ENCODE measurements at regions not wholly inside any gene's neighbourhood (a gene's known extent, or its start where the extent isn't known, plus 50 kb on each side); places are given as distances from the start of the nearest gene placed in this dataset.

DNA sequence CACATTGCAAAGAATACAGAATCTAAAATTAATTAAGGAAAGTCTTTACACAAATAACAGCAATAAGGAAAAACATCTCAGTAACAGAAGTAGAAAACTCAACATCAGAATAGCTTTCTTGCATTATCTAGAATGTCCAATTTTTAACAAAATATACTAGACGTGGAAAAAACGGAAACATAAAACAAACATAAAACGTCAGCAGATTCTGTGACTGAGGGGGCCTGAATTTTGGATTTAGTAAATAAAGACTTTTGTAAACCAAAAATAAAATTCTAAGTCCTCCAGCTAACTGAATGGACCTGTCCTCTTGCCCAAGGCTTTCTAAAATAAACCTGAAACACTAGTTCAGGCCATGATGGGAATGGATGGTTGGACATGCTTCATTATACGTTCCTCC is 773.5 kb upstream of the LRRTM1 start:
- POLR2A ChIA-PET = no interaction called here
- CTCF ChIA-PET = no interaction called here
- TF ChIP-seq, protein P1, sequence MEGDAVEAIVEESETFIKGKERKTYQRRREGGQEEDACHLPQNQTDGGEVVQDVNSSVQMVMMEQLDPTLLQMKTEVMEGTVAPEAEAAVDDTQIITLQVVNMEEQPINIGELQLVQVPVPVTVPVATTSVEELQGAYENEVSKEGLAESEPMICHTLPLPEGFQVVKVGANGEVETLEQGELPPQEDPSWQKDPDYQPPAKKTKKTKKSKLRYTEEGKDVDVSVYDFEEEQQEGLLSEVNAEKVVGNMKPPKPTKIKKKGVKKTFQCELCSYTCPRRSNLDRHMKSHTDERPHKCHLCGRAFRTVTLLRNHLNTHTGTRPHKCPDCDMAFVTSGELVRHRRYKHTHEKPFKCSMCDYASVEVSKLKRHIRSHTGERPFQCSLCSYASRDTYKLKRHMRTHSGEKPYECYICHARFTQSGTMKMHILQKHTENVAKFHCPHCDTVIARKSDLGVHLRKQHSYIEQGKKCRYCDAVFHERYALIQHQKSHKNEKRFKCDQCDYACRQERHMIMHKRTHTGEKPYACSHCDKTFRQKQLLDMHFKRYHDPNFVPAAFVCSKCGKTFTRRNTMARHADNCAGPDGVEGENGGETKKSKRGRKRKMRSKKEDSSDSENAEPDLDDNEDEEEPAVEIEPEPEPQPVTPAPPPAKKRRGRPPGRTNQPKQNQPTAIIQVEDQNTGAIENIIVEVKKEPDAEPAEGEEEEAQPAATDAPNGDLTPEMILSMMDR (IDR thresholded peaks at IDR 0.05) = no peak

DNA sequence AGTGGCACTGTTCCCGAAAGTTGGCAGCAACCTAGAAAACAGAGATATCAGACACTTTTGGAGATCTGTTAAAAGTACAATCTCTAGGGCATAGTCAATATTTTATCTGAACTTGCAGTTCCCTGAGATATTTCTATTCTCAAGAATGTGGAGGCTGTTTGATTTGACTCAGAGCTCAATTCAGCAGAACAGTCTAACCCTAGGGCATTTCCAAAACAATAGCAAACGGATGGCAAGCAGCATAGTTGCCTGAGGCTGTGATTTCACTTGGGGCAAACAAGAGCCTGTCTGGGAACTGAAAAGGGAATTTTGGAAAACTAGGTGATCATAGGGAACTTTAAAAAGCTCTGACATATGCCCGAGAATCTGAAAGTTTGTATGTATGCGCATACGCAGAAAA is 772.8 kb upstream of the LRRTM1 start:
- peaks cover 3% of the 10 kb centered on the region for H3K9me3 Mint-ChIP-seq
- intact Hi-C loops (cut with micrococcal nuclease) = no loop called here
- no peak for DNase-seq
- H3K4me1 Mint-ChIP-seq (ENCODE audit: low read depth) = no peaks in the 10 kb centered on the region
- H3K4me3 Mint-ChIP-seq = no peak overlapping the region
- H3K27ac Mint-ChIP-seq = no peak overlapping the region
- POLR2A ChIA-PET = no interaction called here
- CTCF ChIA-PET = no interaction called here
- no peak for ATAC-seq
- TF ChIP-seq, protein P1 (IDR thresholded peaks at IDR 0.05) = no peak
- H3K27me3 Mint-ChIP-seq = no peaks in the 10 kb centered on the region
- H3K36me3 Mint-ChIP-seq (ENCODE audit: low read depth) = no peaks in the 10 kb centered on the region

More for the DNA sequence above, 773.5 kb upstream of the LRRTM1 start:
- ATAC-seq = no peak
- Mint-ChIP-seq H3K27ac (no peak overlapping the region), H3K4me1 (ENCODE audit: low read depth) (no peaks in the 10 kb centered on the region), H3K9me3 (peaks cover 5% of the 10 kb centered on the region), H3K27me3 (no peaks in the 10 kb centered on the region), H3K4me3 (no peak overlapping the region), H3K36me3 (ENCODE audit: low read depth) (no peaks in the 10 kb centered on the region)
- intact Hi-C loops (cut with micrococcal nuclease) = no loop called here
- DNase-seq = no peak

DNA sequence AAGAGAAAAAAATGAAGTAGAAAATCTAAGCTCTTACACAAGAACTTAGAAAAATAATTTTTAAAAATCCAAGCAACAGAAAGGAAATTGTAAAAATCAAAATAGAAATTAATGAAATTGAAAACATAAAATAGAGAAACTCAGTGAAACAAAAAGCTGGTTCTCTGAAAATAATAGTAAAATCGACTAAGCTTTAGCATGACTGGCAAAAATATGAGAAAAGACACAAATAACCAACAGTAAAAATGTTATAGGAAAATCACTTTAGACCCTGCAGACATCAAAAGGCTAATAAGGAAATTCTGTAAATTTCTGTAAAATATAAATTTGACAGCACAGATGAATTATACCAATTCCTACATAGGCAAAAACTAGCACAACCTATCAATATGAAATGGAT is 768.9 kb upstream of the LRRTM1 start:
- Mint-ChIP-seq H3K27ac (no peak overlapping the region), H3K27me3 (no peaks in the 10 kb centered on the region), H3K36me3 (ENCODE audit: low read depth) (no peaks in the 10 kb centered on the region), H3K9me3 (peaks cover 3% of the 10 kb centered on the region), H3K4me1 (ENCODE audit: low read depth) (no peaks in the 10 kb centered on the region), H3K4me3 (no peak overlapping the region)
- CTCF ChIA-PET = no interaction called here
- intact Hi-C loops (cut with micrococcal nuclease) = no loop called here
- POLR2A ChIA-PET = no interaction called here
- DNase-seq (no peak), ATAC-seq (no peak)
- TF ChIP-seq, protein P1 (IDR thresholded peaks at IDR 0.05) = no peak

DNA sequence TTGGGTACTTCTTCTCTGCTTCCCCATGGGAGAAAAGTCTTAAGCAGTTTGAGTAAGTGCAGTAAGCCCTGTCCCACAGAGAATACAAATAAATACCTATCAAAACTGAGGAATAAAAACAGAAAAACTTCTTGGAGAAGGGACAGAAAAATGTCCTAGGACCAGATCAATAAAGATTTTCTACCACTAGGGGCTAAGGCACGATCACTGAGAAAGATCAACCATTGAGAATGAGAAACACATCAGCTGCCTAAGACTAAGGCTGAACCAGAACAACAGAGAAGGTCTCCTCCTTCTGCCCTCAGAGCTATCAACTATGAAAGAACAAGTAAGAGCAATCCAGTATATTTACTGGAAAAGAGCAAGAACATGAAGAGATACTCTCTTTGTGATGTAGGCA is 763.6 kb upstream of the LRRTM1 start:
- Mint-ChIP-seq H3K4me1 (ENCODE audit: low read depth) (no peaks in the 10 kb centered on the region), H3K27me3 (no peaks in the 10 kb centered on the region), H3K9me3 (peaks cover 12% of the 10 kb centered on the region), H3K36me3 (ENCODE audit: low read depth) (no peaks in the 10 kb centered on the region), H3K27ac (no peak overlapping the region), H3K4me3 (no peak overlapping the region)
- ChIA-PET CTCF (no interaction called here), POLR2A (no interaction called here)
- DNase-seq (no peak), ATAC-seq (no peak)
- intact Hi-C loops (cut with micrococcal nuclease) = no loop called here
- TF ChIP-seq, protein P1 (IDR thresholded peaks at IDR 0.05) = no peak

DNA sequence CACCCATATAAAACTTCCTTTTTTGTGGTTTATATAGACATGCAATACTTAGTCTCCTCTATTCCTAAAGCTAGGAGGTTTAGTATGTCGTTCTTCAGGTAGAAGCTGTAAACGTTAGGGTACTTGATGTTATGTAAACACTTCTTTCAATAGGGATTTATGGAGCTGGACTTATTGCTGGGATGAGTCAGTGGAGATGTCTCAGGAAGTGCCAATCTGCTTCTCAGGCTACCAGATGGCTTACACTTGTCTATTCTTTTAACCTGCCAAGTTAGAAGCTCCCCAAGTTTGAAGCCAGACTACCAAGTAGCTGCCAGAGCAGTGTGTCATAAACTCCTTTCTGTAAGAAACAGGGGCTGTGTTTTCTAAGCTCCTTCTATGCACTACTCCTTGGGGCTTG is 756.5 kb upstream of the LRRTM1 start:
- Mint-ChIP-seq H3K36me3 (ENCODE audit: low read depth) (no peaks in the 10 kb centered on the region), H3K9me3 (peaks cover 14% of the 10 kb centered on the region), H3K27me3 (no peaks in the 10 kb centered on the region), H3K4me1 (ENCODE audit: low read depth) (no peaks in the 10 kb centered on the region), H3K4me3 (no peak overlapping the region), H3K27ac (no peak overlapping the region)
- TF ChIP-seq, protein P1 (IDR thresholded peaks at IDR 0.05) = no peak
- ChIA-PET CTCF (no interaction called here), POLR2A (no interaction called here)
- intact Hi-C loops (cut with micrococcal nuclease) = no loop called here
- DNase-seq = no peak
- ATAC-seq = no peak

Data from activated CD8-positive, alpha-beta T cell treated with anti-CD3 and anti-CD28 coated beads for 36 hours (primary cell).